Fibroblast of peridontal ligament (primary cell): ENCODE measurements at regions not wholly inside any gene's neighbourhood (a gene's known extent, or its start where the extent isn't known, plus 50 kb on each side); places are given as distances from the start of the nearest gene placed in this dataset.
"Not testable (repeated sequence)": the region's sequence is repeated elsewhere in the genome, so short reads cannot be mapped to it uniquely, and the experiment has no call there.

Experiments used
- DNase-seq: peaks from one replicate; pipeline ENCODE4 v3.0.0-alpha.2; 2010; ENCODE audit errors: extremely low read depth

- DNase-seq, result no peak
Observed at GRCh38 chr17:16870253-16871245, 101.4 kb downstream of the TNFRSF13B start.

GRCh38 chr17:16869531-16870252, 102.2 kb downstream of the TNFRSF13B start:
- not testable (repeated sequence) for DNase-seq

GRCh38 chr17:16868616-16869015, 103.3 kb downstream of the TNFRSF13B start:
- not testable (repeated sequence) for DNase-seq

GRCh38 chr17:16867545-16867944, 104.4 kb downstream of the TNFRSF13B start:
- not testable (repeated sequence) for DNase-seq

- DNase-seq, result not testable (repeated sequence)
Observed at GRCh38 chr17:16866841-16867240, 105.1 kb downstream of the TNFRSF13B start.

GRCh38 chr17:16866436-16866835, 105.5 kb downstream of the TNFRSF13B start:
- no peak for DNase-seq

GRCh38 chr17:16865704-16866103, 106.2 kb downstream of the TNFRSF13B start:
- DNase-seq, result not testable (repeated sequence)

GRCh38 chr17:16865077-16865613, 106.8 kb downstream of the TNFRSF13B start:
- DNase-seq, result not testable (repeated sequence)

GRCh38 chr17:16864462-16865076, 107.3 kb downstream of the TNFRSF13B start:
- DNase-seq, result peak; percentile 8

GRCh38 chr17:16861152-16861551, 110.8 kb downstream of the TNFRSF13B start:
- not testable (repeated sequence) for DNase-seq

GRCh38 chr17:16860467-16860866, 111.5 kb downstream of the TNFRSF13B start:
- DNase-seq, result not testable (repeated sequence)

GRCh38 chr17:16859515-16859914, 112.4 kb downstream of the TNFRSF13B start:
- DNase-seq, result not testable (repeated sequence)

GRCh38 chr17:16857746-16858145, 114.2 kb downstream of the TNFRSF13B start:
- DNase-seq, result not testable (repeated sequence)

- DNase-seq, result not testable (repeated sequence)
Observed at GRCh38 chr17:16856846-16857245, 115.1 kb downstream of the TNFRSF13B start.

- DNase-seq, result not testable (repeated sequence)
Observed at GRCh38 chr17:16856171-16856570, 115.7 kb downstream of the TNFRSF13B start.

GRCh38 chr17:16854636-16855035, 117.3 kb downstream of the TNFRSF13B start:
- DNase-seq, result not testable (repeated sequence)

GRCh38 chr17:16853661-16854320, 118.1 kb downstream of the TNFRSF13B start:
- no peak for DNase-seq

- DNase-seq, result not testable (repeated sequence)
Observed at GRCh38 chr17:16849861-16850260, 122.1 kb downstream of the TNFRSF13B start.

- not testable (repeated sequence) for DNase-seq
Observed at GRCh38 chr17:16848997-16849396, 122.9 kb downstream of the TNFRSF13B start.

- DNase-seq, result not testable (repeated sequence)
Observed at GRCh38 chr17:16845098-16845497, 126.8 kb downstream of the TNFRSF13B start.

- DNase-seq, result not testable (repeated sequence)
Observed at GRCh38 chr17:16844669-16845068, 127.2 kb downstream of the TNFRSF13B start.
